ENCODE measurements at regions not wholly inside any gene's neighbourhood (a gene's known extent, or its start where the extent isn't known, plus 50 kb on each side); places are given as distances from the start of the nearest gene placed in this dataset.

GRCh38 chr9:12494411-12494810, 198.8 kb upstream of the TYRP1 start:
- TF ChIP-seq POLR2AphosphoS5 (IDR thresholded peaks at IDR 0.05; ENCODE audit: low read depth, low read length), result no peak
- no peak for TF ChIP-seq SIN3A (IDR thresholded peaks at IDR 0.05; ENCODE audit: borderline replicate concordance, insufficient read depth, low read length)
- no peak for TF ChIP-seq REST (IDR thresholded peaks at IDR 0.05; ENCODE audit: insufficient read depth in 1 of 2, low read depth in 2 of 2, low read length in 2 of 2)
- TF ChIP-seq TAF1 (IDR thresholded peaks at IDR 0.05; ENCODE audit: borderline replicate concordance, insufficient read depth, low read length), result no peak
- TF ChIP-seq FOXP2 (optimal IDR thresholded peaks at IDR 0.05; ENCODE audit: borderline replicate concordance, extremely low read depth, extremely low read length, insufficient read depth), result no peak

GRCh38 chr9:12497790-12498189, 195.4 kb upstream of the TYRP1 start:
- TF ChIP-seq SIN3A (IDR thresholded peaks at IDR 0.05; ENCODE audit: borderline replicate concordance, insufficient read depth, low read length), result no peak
- no peak for TF ChIP-seq REST (IDR thresholded peaks at IDR 0.05; ENCODE audit: insufficient read depth in 1 of 2, low read depth in 2 of 2, low read length in 2 of 2)
- no peak for TF ChIP-seq TAF1 (IDR thresholded peaks at IDR 0.05; ENCODE audit: borderline replicate concordance, insufficient read depth, low read length)

- TF ChIP-seq SIN3A (IDR thresholded peaks at IDR 0.05; ENCODE audit: borderline replicate concordance, insufficient read depth, low read length) (no peak), FOXP2 (optimal IDR thresholded peaks at IDR 0.05; ENCODE audit: borderline replicate concordance, extremely low read depth, extremely low read length, insufficient read depth) (no peak), REST (IDR thresholded peaks at IDR 0.05; ENCODE audit: insufficient read depth in 1 of 2, low read depth in 2 of 2, low read length in 2 of 2) (no peak), POLR2AphosphoS5 (IDR thresholded peaks at IDR 0.05; ENCODE audit: low read depth, low read length) (no peak), TAF1 (IDR thresholded peaks at IDR 0.05; ENCODE audit: borderline replicate concordance, insufficient read depth, low read length) (no peak)
Measured at GRCh38 chr9:12502520-12502919, 190.7 kb upstream of the TYRP1 start.

GRCh38 chr9:12503606-12504122, 189.5 kb upstream of the TYRP1 start:
- TF ChIP-seq REST (IDR thresholded peaks at IDR 0.05; ENCODE audit: insufficient read depth in 1 of 2, low read depth in 2 of 2, low read length in 2 of 2), result no peak
- no peak for TF ChIP-seq FOXP2 (optimal IDR thresholded peaks at IDR 0.05; ENCODE audit: borderline replicate concordance, extremely low read depth, extremely low read length, insufficient read depth)
- no peak for TF ChIP-seq POLR2AphosphoS5 (IDR thresholded peaks at IDR 0.05; ENCODE audit: low read depth, low read length)
- TF ChIP-seq SIN3A (IDR thresholded peaks at IDR 0.05; ENCODE audit: borderline replicate concordance, insufficient read depth, low read length), result no peak
- no peak for TF ChIP-seq TAF1 (IDR thresholded peaks at IDR 0.05; ENCODE audit: borderline replicate concordance, insufficient read depth, low read length)

GRCh38 chr9:12510551-12510950, 182.6 kb upstream of the TYRP1 start:
- TF ChIP-seq TAF1 (IDR thresholded peaks at IDR 0.05; ENCODE audit: borderline replicate concordance, insufficient read depth, low read length) (no peak), SIN3A (IDR thresholded peaks at IDR 0.05; ENCODE audit: borderline replicate concordance, insufficient read depth, low read length) (no peak), REST (IDR thresholded peaks at IDR 0.05; ENCODE audit: insufficient read depth in 1 of 2, low read depth in 2 of 2, low read length in 2 of 2) (no peak), FOXP2 (optimal IDR thresholded peaks at IDR 0.05; ENCODE audit: borderline replicate concordance, extremely low read depth, extremely low read length, insufficient read depth) (no peak), POLR2AphosphoS5 (IDR thresholded peaks at IDR 0.05; ENCODE audit: low read depth, low read length) (no peak)

Data from PFSK-1 (cell line).